ENCODE measurements at regions not wholly inside any gene's neighbourhood (a gene's known extent, or its start where the extent isn't known, plus 50 kb on each side); places are given as distances from the start of the nearest gene placed in this dataset.

GRCh38 chr2:134086594-134087219, 167.2 kb upstream of the MGAT5 start:
- Histone ChIP-seq H3K9me3 (no peaks in the 10 kb centered on the region), H3K36me3 (no peaks in the 10 kb centered on the region), H3K27me3 (no peaks in the 10 kb centered on the region), H3K4me1 (no peaks in the 10 kb centered on the region), H3K27ac (no peak overlapping the region), H3K4me3 (no peak overlapping the region)
- 77 to 80% methylated on average over 9 of the region's 9 CpGs for WGBS, 2 donors
- ATAC-seq (ENCODE audit: low FRiP score in 2 of 2) (no peak), DNase-seq (no peak)
- TF ChIP-seq POLR2A (IDR thresholded peaks at IDR 0.05) (no peak), POLR2AphosphoS5 (IDR thresholded peaks at IDR 0.05) (no peak), CTCF (IDR thresholded peaks at IDR 0.05) (no peak), EP300 (IDR thresholded peaks at IDR 0.05) (no peak)

GRCh38 chr2:134087371-134087921, 166.4 kb upstream of the MGAT5 start:
- TF ChIP-seq POLR2AphosphoS5 (IDR thresholded peaks at IDR 0.05) (no peak), POLR2A (IDR thresholded peaks at IDR 0.05) (no peak), EP300 (IDR thresholded peaks at IDR 0.05) (no peak), CTCF (IDR thresholded peaks at IDR 0.05) (no peak)
- Histone ChIP-seq H3K27ac (no peak overlapping the region), H3K4me1 (no peaks in the 10 kb centered on the region), H3K4me3 (no peak overlapping the region), H3K9me3 (no peaks in the 10 kb centered on the region), H3K27me3 (no peaks in the 10 kb centered on the region), H3K36me3 (no peaks in the 10 kb centered on the region)
- no peak for ATAC-seq (ENCODE audit: low FRiP score in 2 of 2)
- WGBS, 2 donors: 52 to 69% methylated on average over 2 of the region's 2 CpGs
- DNase-seq: no peak

GRCh38 chr2:134089454-134089853, 164.4 kb upstream of the MGAT5 start:
- TF ChIP-seq CTCF (IDR thresholded peaks at IDR 0.05) (no peak), EP300 (IDR thresholded peaks at IDR 0.05) (no peak), POLR2A (IDR thresholded peaks at IDR 0.05) (no peak), POLR2AphosphoS5 (IDR thresholded peaks at IDR 0.05) (no peak)
- Histone ChIP-seq H3K36me3 (no peaks in the 10 kb centered on the region), H3K4me1 (no peaks in the 10 kb centered on the region), H3K9me3 (peaks cover 0 to 2% (median 0%) of the 10 kb centered on the region in 4 donors), H3K27ac (no peak overlapping the region), H3K27me3 (no peaks in the 10 kb centered on the region), H3K4me3 (no peak overlapping the region)
- ATAC-seq (ENCODE audit: low FRiP score in 2 of 2) (no peak), DNase-seq (no peak)
- 86 to 95% methylated on average over 2 of the region's 2 CpGs for WGBS, 2 donors

- Histone ChIP-seq H3K36me3 (no peaks in the 10 kb centered on the region), H3K27me3 (no peaks in the 10 kb centered on the region), H3K4me3 (no peak overlapping the region), H3K4me1 (no peaks in the 10 kb centered on the region), H3K9me3 (peaks cover 0 to 7% (median 0%) of the 10 kb centered on the region in 4 donors), H3K27ac (peak overlapping the region in 1 of 4 donors; percentile 0)
- ATAC-seq (ENCODE audit: low FRiP score in 2 of 2) (peak in 1 of 2 donors; percentile 35), DNase-seq (no peak)
- 79 to 81% methylated on average over 4 of the region's 4 CpGs for WGBS, 2 donors
- TF ChIP-seq POLR2AphosphoS5 (IDR thresholded peaks at IDR 0.05): no peak
- TF ChIP-seq POLR2A (IDR thresholded peaks at IDR 0.05): no peak
- TF ChIP-seq CTCF (IDR thresholded peaks at IDR 0.05): no peak
- TF ChIP-seq EP300 (IDR thresholded peaks at IDR 0.05): no peak
Observed at GRCh38 chr2:134097740-134098139, 156.1 kb upstream of the MGAT5 start.

- Histone ChIP-seq H3K27me3 (no peaks in the 10 kb centered on the region), H3K4me3 (no peak overlapping the region), H3K4me1 (no peaks in the 10 kb centered on the region), H3K27ac (no peak overlapping the region), H3K36me3 (no peaks in the 10 kb centered on the region), H3K9me3 (peaks cover 0 to 7% (median 0%) of the 10 kb centered on the region in 4 donors)
- 74 to 83% methylated on average over 3 of the region's 3 CpGs for WGBS, 2 donors
- DNase-seq: peak in 1 of 2 donors; percentile 31
- TF ChIP-seq POLR2A (IDR thresholded peaks at IDR 0.05) (no peak), CTCF (IDR thresholded peaks at IDR 0.05) (no peak), POLR2AphosphoS5 (IDR thresholded peaks at IDR 0.05) (no peak), EP300 (IDR thresholded peaks at IDR 0.05) (no peak)
- peak in 1 of 2 donors; percentile 74 for ATAC-seq (ENCODE audit: low FRiP score in 2 of 2)
Observed at GRCh38 chr2:134098321-134098720, 155.6 kb upstream of the MGAT5 start.

All from upper lobe of left lung (tissue), 6 donors.